ENCODE measurements at regions not wholly inside any gene's neighbourhood (a gene's known extent, or its start where the extent isn't known, plus 50 kb on each side); places are given as distances from the start of the nearest gene placed in this dataset.

GRCh38 chrX:117487421-117487820 is 629.2 kb downstream of the KLHL13 start (continued):
- TF ChIP-seq CTCF (IDR thresholded peaks at IDR 0.05; ENCODE audit: low read depth, low read length, missing input control) (no peak), GABPA (IDR thresholded peaks at IDR 0.05 in 1 of 2, conservative IDR thresholded peaks at IDR 0.05 in 1 of 2) (no peak), MAX (IDR thresholded peaks at IDR 0.05) (no peak), EGR1 (IDR thresholded peaks at IDR 0.05; ENCODE audit: low read depth in 2 of 2) (no peak), YY1 (IDR thresholded peaks at IDR 0.05) (no peak)

- DNase-seq (ENCODE audit: low spot score) = no peak
- Histone ChIP-seq H3K9me3 (ENCODE audit: control insufficient read depth in 4 of 4, low read length in 3 of 4) (no peaks in the 10 kb centered on the region), H3K9ac (ENCODE audit: low read depth in 1 of 2, low read length in 2 of 2) (no peak overlapping the region), H3K36me3 (ENCODE audit: control insufficient read depth in 4 of 4, insufficient read depth in 3 of 4, low read depth in 1 of 4, low read length in 3 of 4) (no peaks in the 10 kb centered on the region), H3K4me1 (ENCODE audit: control insufficient read depth in 4 of 4, insufficient read depth in 4 of 4, low read length in 3 of 4) (no peaks in the 10 kb centered on the region), H3K27ac (ENCODE audit: low read depth in 1 of 2, low read length in 2 of 2) (no peak overlapping the region), H3K4me3 (ENCODE audit: low read depth in 1 of 3, low read length in 3 of 3) (no peak overlapping the region), H3K27me3 (ENCODE audit: control insufficient read depth in 4 of 4, insufficient read depth in 4 of 4, low read length in 3 of 4) (no peaks in the 10 kb centered on the region)
- 94% methylated on average over 6 of the region's 6 CpGs for WGBS
- TF ChIP-seq SP1 (IDR thresholded peaks at IDR 0.05) = no peak
- TF ChIP-seq RAD21 (IDR thresholded peaks at IDR 0.05) = no peak
- TF ChIP-seq, protein P1, sequence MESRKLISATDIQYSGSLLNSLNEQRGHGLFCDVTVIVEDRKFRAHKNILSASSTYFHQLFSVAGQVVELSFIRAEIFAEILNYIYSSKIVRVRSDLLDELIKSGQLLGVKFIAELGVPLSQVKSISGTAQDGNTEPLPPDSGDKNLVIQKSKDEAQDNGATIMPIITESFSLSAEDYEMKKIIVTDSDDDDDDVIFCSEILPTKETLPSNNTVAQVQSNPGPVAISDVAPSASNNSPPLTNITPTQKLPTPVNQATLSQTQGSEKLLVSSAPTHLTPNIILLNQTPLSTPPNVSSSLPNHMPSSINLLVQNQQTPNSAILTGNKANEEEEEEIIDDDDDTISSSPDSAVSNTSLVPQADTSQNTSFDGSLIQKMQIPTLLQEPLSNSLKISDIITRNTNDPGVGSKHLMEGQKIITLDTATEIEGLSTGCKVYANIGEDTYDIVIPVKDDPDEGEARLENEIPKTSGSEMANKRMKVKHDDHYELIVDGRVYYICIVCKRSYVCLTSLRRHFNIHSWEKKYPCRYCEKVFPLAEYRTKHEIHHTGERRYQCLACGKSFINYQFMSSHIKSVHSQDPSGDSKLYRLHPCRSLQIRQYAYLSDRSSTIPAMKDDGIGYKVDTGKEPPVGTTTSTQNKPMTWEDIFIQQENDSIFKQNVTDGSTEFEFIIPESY (IDR thresholded peaks at IDR 0.05) = no peak
- no peak for TF ChIP-seq FOXA2 (IDR thresholded peaks at IDR 0.05)
- no peak for TF ChIP-seq RXRA (IDR thresholded peaks at IDR 0.05)
- no peak for TF ChIP-seq HNF4A (conservative IDR thresholded peaks at IDR 0.05)
- no peak for TF ChIP-seq FOXA1 (IDR thresholded peaks at IDR 0.05)
- TF ChIP-seq, protein P2, sequence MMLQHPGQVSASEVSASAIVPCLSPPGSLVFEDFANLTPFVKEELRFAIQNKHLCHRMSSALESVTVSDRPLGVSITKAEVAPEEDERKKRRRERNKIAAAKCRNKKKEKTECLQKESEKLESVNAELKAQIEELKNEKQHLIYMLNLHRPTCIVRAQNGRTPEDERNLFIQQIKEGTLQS (IDR thresholded peaks at IDR 0.05) = no peak
- no peak for TF ChIP-seq JUND (IDR thresholded peaks at IDR 0.05)
- no peak for TF ChIP-seq CTCF (IDR thresholded peaks at IDR 0.05; ENCODE audit: low read depth, low read length, missing input control)
- TF ChIP-seq GABPA (IDR thresholded peaks at IDR 0.05 in 1 of 2, conservative IDR thresholded peaks at IDR 0.05 in 1 of 2) = no peak
- TF ChIP-seq NR2F2 (IDR thresholded peaks at IDR 0.05) = no peak
- TF ChIP-seq HNF4G (IDR thresholded peaks at IDR 0.05) = no peak
- TF ChIP-seq REST (IDR thresholded peaks at IDR 0.05) = no peak
- TF ChIP-seq TAF1 (conservative IDR thresholded peaks at IDR 0.05) = no peak
- no peak for TF ChIP-seq EGR1 (IDR thresholded peaks at IDR 0.05; ENCODE audit: low read depth in 2 of 2)
- no peak for TF ChIP-seq MAX (IDR thresholded peaks at IDR 0.05)
- TF ChIP-seq YY1 (IDR thresholded peaks at IDR 0.05) = no peak
Measured at GRCh38 chrX:117483950-117484349, 632.7 kb downstream of the KLHL13 start.
